Colon (tissue), 2 donors: ENCODE measurements at regions not wholly inside any gene's neighbourhood (a gene's known extent, or its start where the extent isn't known, plus 50 kb on each side); places are given as distances from the start of the nearest gene placed in this dataset.

Source experiments
- FAIRE-seq: peaks from 2 replicates; lab custom pipeline; 2012; peaks lifted over from hg19 to GRCh38; lab: Jason Lieb, UNC
- donor health status: control.
- donor health status: control.

GRCh38 chr5:114166081-114166480, 195.8 kb upstream of the KCNN2 start:
- no peak for FAIRE-seq

- no peak for FAIRE-seq
These were observed 187.7 kb upstream of the KCNN2 start for GRCh38 chr5:114174131-114174530.

GRCh38 chr5:114174837-114175236, 187.0 kb upstream of the KCNN2 start:
- FAIRE-seq = no peak

GRCh38 chr5:114176356-114176755, 185.5 kb upstream of the KCNN2 start:
- FAIRE-seq = no peak

- FAIRE-seq = no peak
These were observed 182.7 kb upstream of the KCNN2 start for GRCh38 chr5:114179134-114179533.

- FAIRE-seq = no peak
These were observed 177.9 kb upstream of the KCNN2 start for GRCh38 chr5:114184006-114184405.

- no peak for FAIRE-seq
These were observed 176.6 kb upstream of the KCNN2 start for GRCh38 chr5:114185274-114185673.

- FAIRE-seq = no peak
These were observed 170.4 kb upstream of the KCNN2 start for GRCh38 chr5:114191441-114191840.

- FAIRE-seq = no peak
These were observed 169.8 kb upstream of the KCNN2 start for GRCh38 chr5:114192108-114192507.

GRCh38 chr5:114201332-114201731, 160.5 kb upstream of the KCNN2 start:
- FAIRE-seq = no peak

GRCh38 chr5:114204923-114205322, 156.9 kb upstream of the KCNN2 start:
- FAIRE-seq = no peak

- no peak for FAIRE-seq
These were observed 155.2 kb upstream of the KCNN2 start for GRCh38 chr5:114206640-114207039.

GRCh38 chr5:114207615-114208014, 154.3 kb upstream of the KCNN2 start:
- no peak for FAIRE-seq

GRCh38 chr5:114208120-114208519, 153.8 kb upstream of the KCNN2 start:
- no peak for FAIRE-seq

GRCh38 chr5:114208588-114208987, 153.3 kb upstream of the KCNN2 start:
- FAIRE-seq = no peak

GRCh38 chr5:114210662-114211061, 151.2 kb upstream of the KCNN2 start:
- FAIRE-seq = no peak

- no peak for FAIRE-seq
These were observed 140.1 kb upstream of the KCNN2 start for GRCh38 chr5:114221807-114222206.

- no peak for FAIRE-seq
These were observed 138.0 kb upstream of the KCNN2 start for GRCh38 chr5:114223866-114224265.

- no peak for FAIRE-seq
These were observed 124.1 kb upstream of the KCNN2 start for GRCh38 chr5:114237766-114238165.

- FAIRE-seq = no peak
These were observed 123.0 kb upstream of the KCNN2 start for GRCh38 chr5:114238771-114239313.

GRCh38 chr5:114243281-114243971, 118.4 kb upstream of the KCNN2 start:
- no peak for FAIRE-seq

GRCh38 chr5:114243972-114244317, 117.9 kb upstream of the KCNN2 start:
- no peak for FAIRE-seq

GRCh38 chr5:114249823-114250222, 112.0 kb upstream of the KCNN2 start:
- FAIRE-seq = no peak

- no peak for FAIRE-seq
These were observed 111.3 kb upstream of the KCNN2 start for GRCh38 chr5:114250536-114250935.
